Esophagus muscularis mucosa (tissue), 4 donors: ENCODE measurements at regions not wholly inside any gene's neighbourhood (a gene's known extent, or its start where the extent isn't known, plus 50 kb on each side); places are given as distances from the start of the nearest gene placed in this dataset.
"Not testable (repeated sequence)": the region's sequence is repeated elsewhere in the genome, so short reads cannot be mapped to it uniquely, and the experiment has no call there.

Source experiments
- DNase-seq: peaks from one replicate; pipeline ENCODE4 v3.0.0-alpha.2; 2017; ENCODE audit errors: extremely low spot score
- H3K27ac ChIP-seq, 4 donors: fragments of 200-600 bp; sonication (generic); replicated peaks in 1 of 4; 1 replicate in 3 of 4; 2 replicates in 1 of 4; pipeline ENCODE4 v1.5.1; 2016 to 2019; ENCODE audit warnings: mild to moderate bottlenecking in 1 of 4
- H3K27me3 ChIP-seq, 4 donors: fragments of 200-600 bp; sonication (generic); one replicate each; pipeline versions ENCODE4 v1.5.1 to v1.6.0; 2016 to 2019
- H3K36me3 ChIP-seq, 4 donors: fragments of 200-600 bp; sonication (generic); one replicate each; pipeline ENCODE4 v1.5.1; 2016 to 2019
- H3K4me1 ChIP-seq, 4 donors: fragments of 200-600 bp; sonication (generic); one replicate each; pipeline ENCODE4 v1.5.1; 2016 to 2019
- H3K4me3 ChIP-seq, 4 donors: fragments of 200-600 bp; sonication (generic); 1 replicate in 2 of 4; 2 replicates in 2 of 4; pipeline ENCODE4 v1.5.1; 2016 to 2019; ENCODE audit warnings: mild to moderate bottlenecking in 4 of 4, moderate library complexity in 1 of 4
- H3K9me3 ChIP-seq, 4 donors: fragments of 200-600 bp; sonication (generic); 1 replicate in 3 of 4; 2 replicates in 1 of 4; pipeline ENCODE4 v1.5.1; 2016 to 2019
- CTCF ChIP-seq, 3 experiments: fragments of 200-600 bp in 2 of 3; fragments of 450-650 bp in 1 of 3; sonication (generic) in 2 of 3; IDR thresholded peaks; one replicate each; pipeline ENCODE4 v1.5.1; 2017 to 2019; ENCODE audit warnings: antibody characterized with exemption in 3 of 3, mild to moderate bottlenecking in 2 of 3, moderate library complexity in 1 of 3
- EP300 ChIP-seq: sonication (generic); formaldehyde crosslinking; IDR thresholded peaks from one replicate; pipeline ENCODE4 v1.6.1; 2017; ENCODE audit warnings: antibody characterized with exemption
- POLR2A ChIP-seq: fragments of 450-650 bp; IDR thresholded peaks from one replicate; pipeline ENCODE4 v1.6.1; 2017; ENCODE audit warnings: antibody characterized with exemption, moderate library complexity, mild to moderate bottlenecking, low read depth
- POLR2AphosphoS5 ChIP-seq, 2 donors: sonication (generic); formaldehyde crosslinking; IDR thresholded peaks; one replicate each; pipeline ENCODE4 v1.6.1; 2017; ENCODE audit warnings: antibody characterized with exemption in 2 of 2
- WGBS: methylation state at CpG from one replicate; pipeline ENCODE4 v1.1.5; 2018; 5-methylcytosine and 5-hydroxymethylcytosine counted together
- intact Hi-C: fragments of 100-400 bp; cut with DNase I; formaldehyde crosslinking; loops from one replicate; pipeline ENCODE4 v1.15.1; 2023

GRCh38 chr9:42364410-42365243, 181.2 kb downstream of the SPATA31A6 start:
- DNase-seq, H3K36me3 ChIP-seq, H3K27me3 ChIP-seq, intact Hi-C loops, H3K9me3 ChIP-seq, H3K27ac ChIP-seq, H3K4me3 ChIP-seq: not testable (repeated sequence)
- 83% methylated on average over 3 of the region's 4 CpGs for WGBS
- H3K4me1 ChIP-seq: peaks cover 0 to 13% (median 2%) of the 10 kb centered on the region in 4 donors

- peaks cover 0 to 13% (median 2%) of the 10 kb centered on the region in 4 donors for H3K4me1 ChIP-seq
- intact Hi-C loops, H3K9me3 ChIP-seq, DNase-seq, H3K4me3 ChIP-seq, H3K27ac ChIP-seq, H3K36me3 ChIP-seq, H3K27me3 ChIP-seq: not testable (repeated sequence)
- WGBS: 73% methylated on average over 7 of the region's 7 CpGs
These were observed 181.9 kb downstream of the SPATA31A6 start for GRCh38 chr9:42365244-42365945.

- WGBS: 29% methylated on average over 1 of the region's 1 CpG
- H3K4me1 ChIP-seq, H3K36me3 ChIP-seq, DNase-seq, H3K27me3 ChIP-seq, H3K4me3 ChIP-seq, H3K27ac ChIP-seq, H3K9me3 ChIP-seq, intact Hi-C loops: not testable (repeated sequence)
These were observed 184.9 kb downstream of the SPATA31A6 start for GRCh38 chr9:42368279-42368881.

GRCh38 chr9:42370172-42370571, 186.7 kb downstream of the SPATA31A6 start:
- H3K36me3 ChIP-seq, H3K9me3 ChIP-seq, H3K27me3 ChIP-seq, H3K4me3 ChIP-seq, intact Hi-C loops, DNase-seq, H3K27ac ChIP-seq, H3K4me1 ChIP-seq: not testable (repeated sequence)
- WGBS: 75% methylated on average over 1 of the region's 3 CpGs

GRCh38 chr9:42371417-42371816, 188.0 kb downstream of the SPATA31A6 start:
- WGBS: 100% methylated on average over 1 of the region's 1 CpG
- H3K27me3 ChIP-seq, DNase-seq, H3K36me3 ChIP-seq, H3K4me1 ChIP-seq, H3K27ac ChIP-seq, intact Hi-C loops, H3K9me3 ChIP-seq, H3K4me3 ChIP-seq: not testable (repeated sequence)

GRCh38 chr9:42377530-42378417, 194.3 kb downstream of the SPATA31A6 start:
- H3K27me3 ChIP-seq, H3K9me3 ChIP-seq, intact Hi-C loops, H3K4me1 ChIP-seq, DNase-seq, H3K4me3 ChIP-seq, H3K27ac ChIP-seq, H3K36me3 ChIP-seq: not testable (repeated sequence)
- WGBS: 85% methylated on average over 23 of the region's 23 CpGs

- no peak overlapping the region for H3K4me3 ChIP-seq
These were observed 195.0 kb downstream of the SPATA31A6 start for GRCh38 chr9:42378418-42378815.

GRCh38 chr9:42379602-42380001, 196.1 kb downstream of the SPATA31A6 start:
- H3K27ac ChIP-seq, H3K4me3 ChIP-seq, H3K9me3 ChIP-seq, H3K27me3 ChIP-seq, H3K4me1 ChIP-seq, intact Hi-C loops, DNase-seq, H3K36me3 ChIP-seq: not testable (repeated sequence)
- WGBS: 43% methylated on average over 1 of the region's 1 CpG

More at GRCh38 chr9:42378418-42378815, 195.0 kb downstream of the SPATA31A6 start:
- intact Hi-C loops: no loop called here
- Histone ChIP-seq H3K27ac (no peak overlapping the region), H3K36me3 (no peaks in the 10 kb centered on the region), H3K9me3 (no peaks in the 10 kb centered on the region), H3K4me1 (no peaks in the 10 kb centered on the region), H3K27me3 (no peaks in the 10 kb centered on the region)
- no peak for DNase-seq
- WGBS: 92% methylated on average over 2 of the region's 2 CpGs
- TF ChIP-seq CTCF (IDR thresholded peaks at IDR 0.05) (no peak), POLR2A (no peak), EP300 (no peak), POLR2AphosphoS5 (IDR thresholded peaks at IDR 0.05) (no peak)

GRCh38 chr9:42384585-42384984, 201.1 kb downstream of the SPATA31A6 start:
- 96% methylated on average over 24 of the region's 24 CpGs for WGBS
- H3K9me3 ChIP-seq, H3K27me3 ChIP-seq, H3K36me3 ChIP-seq, intact Hi-C loops, H3K27ac ChIP-seq, H3K4me1 ChIP-seq, DNase-seq, H3K4me3 ChIP-seq: not testable (repeated sequence)
